ENCODE measurements at regions not wholly inside any gene's neighbourhood (a gene's known extent, or its start where the extent isn't known, plus 50 kb on each side); places are given as distances from the start of the nearest gene placed in this dataset.
"Not testable (repeated sequence)": the region's sequence is repeated elsewhere in the genome, so short reads cannot be mapped to it uniquely, and the experiment has no call there.

DNA sequence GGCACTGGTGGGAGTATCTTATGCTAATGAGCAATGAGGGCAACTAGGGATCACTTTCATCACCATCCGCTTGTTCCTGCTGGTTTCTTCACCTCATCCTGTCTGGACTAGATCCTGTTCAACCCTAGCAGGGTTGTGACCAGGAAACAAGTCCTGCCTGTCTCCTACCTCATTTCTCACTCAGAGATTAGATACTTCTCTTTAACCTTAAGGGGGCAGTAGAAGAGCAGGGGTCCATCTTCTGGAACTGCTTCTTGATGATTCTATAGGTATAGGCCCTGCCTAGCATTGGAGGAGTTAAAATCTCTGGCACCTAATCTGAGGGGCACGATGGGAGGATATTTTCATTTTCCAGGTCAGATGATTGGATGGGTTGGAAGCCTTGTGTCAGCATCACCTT, 415.5 kb downstream of the TGIF2LX start:
- intact Hi-C loops (cut with DNase I); DNase-seq (ENCODE audit: low spot score): not testable (repeated sequence)

DNA sequence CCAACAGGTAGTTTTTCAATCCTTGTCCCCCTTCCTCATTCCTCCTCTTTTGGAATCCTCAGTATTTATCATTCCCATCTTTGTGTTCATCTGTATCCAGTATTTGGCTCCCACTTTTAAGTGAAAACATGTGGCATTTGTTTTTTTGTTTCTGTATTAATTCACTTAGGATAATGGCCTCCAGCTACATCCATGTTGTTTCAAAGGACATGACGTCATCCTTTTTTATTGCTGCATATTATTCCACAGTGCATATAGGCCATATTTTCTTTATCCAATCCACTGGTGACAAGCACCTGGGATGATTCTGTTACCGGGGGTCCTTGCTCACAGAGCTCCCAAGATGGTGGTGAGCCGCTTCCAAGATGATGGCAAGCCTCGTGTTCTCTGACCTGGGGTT, 447.9 kb downstream of the TGIF2LX start:
- DNase-seq (ENCODE audit: low spot score); intact Hi-C loops (cut with DNase I): not testable (repeated sequence)

GRCh38 chrX:90398020-90398419, 476.3 kb downstream of the TGIF2LX start:
- intact Hi-C loops (cut with DNase I); DNase-seq (ENCODE audit: low spot score): not testable (repeated sequence)

DNA sequence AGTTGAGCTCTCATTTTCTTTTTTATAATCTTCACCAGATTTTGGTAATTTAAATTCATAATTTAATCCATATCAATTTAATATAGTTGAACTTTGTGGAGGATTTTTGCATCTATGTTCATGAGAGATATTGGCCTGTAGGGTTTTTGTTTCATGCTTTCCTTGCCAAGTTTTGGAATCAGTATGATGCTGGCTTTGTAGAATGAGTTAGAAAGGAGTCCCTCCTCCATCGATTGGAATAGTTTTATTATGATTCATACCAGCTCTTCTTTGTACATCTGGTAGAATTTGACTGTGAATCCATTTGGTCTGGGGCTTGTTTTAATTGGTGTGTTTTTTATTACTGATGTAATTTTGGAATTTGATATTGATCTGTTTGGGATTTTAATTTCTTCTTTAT, 480.5 kb downstream of the TGIF2LX start:
- intact Hi-C loops (cut with DNase I); DNase-seq (ENCODE audit: low spot score): not testable (repeated sequence)

GRCh38 chrX:90403859-90404258, 482.2 kb downstream of the TGIF2LX start:
- DNase-seq (ENCODE audit: low spot score); intact Hi-C loops (cut with DNase I): not testable (repeated sequence)

DNA sequence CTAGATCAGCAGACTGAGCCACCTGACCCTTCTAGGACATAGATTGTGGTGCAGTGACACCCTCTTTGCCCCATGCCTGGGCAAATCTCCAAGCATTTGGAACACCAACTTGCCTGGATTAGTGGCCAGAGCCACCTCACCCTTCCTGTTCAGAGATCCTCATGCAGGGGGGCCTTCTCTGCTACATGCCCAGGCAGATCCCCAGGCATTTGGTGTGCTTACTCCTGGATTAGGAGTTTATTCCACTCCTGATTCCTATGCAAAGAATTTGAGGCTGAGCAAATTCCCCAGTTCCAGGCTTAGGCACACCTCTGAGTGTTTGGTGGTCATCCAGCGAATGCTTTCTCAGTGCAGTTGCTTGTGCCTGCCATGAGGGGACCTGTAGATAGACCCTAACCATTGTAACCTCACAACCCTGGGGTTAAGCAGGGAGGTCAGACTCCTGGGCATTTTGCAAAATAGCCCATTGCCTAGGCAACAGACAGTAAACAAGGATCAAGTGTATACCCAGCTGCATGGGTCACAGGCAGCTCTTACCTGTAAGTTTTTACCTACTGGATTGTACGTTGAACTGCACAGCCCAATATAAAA, 483.2 kb downstream of the TGIF2LX start:
- intact Hi-C loops (cut with DNase I); DNase-seq (ENCODE audit: low spot score): not testable (repeated sequence)

DNA sequence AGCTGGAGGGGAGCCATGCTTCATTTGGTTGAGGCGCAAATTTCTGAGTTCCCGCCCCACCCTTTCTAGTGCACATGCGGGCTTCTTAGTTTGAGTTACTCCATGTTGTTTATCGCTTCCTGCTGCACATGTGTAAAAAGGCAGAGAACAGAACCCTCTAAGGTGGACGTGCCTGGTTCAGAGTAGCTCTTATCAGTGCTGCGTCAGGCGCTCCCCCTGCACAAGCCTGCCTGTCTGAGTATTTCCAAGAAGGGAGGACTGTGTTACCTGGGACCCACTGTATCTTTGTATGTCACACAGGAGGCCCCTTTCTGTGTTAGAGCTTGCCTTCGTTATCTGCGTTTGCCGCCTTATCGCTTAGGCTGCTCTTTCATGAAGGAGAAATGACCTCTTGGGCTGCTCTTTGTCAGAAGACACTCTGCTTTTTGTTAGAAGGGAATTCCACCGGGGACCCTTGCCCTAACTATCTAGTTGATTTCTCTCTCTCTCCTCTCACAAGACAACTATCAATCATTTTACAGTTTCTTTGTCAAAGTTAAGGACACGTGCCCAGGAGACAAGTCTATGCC, 532.1 kb downstream of the TGIF2LX start:
- DNase-seq (ENCODE audit: low spot score); intact Hi-C loops (cut with DNase I): not testable (repeated sequence)

- DNase-seq (ENCODE audit: low spot score); intact Hi-C loops (cut with DNase I): not testable (repeated sequence)
Measured at GRCh38 chrX:90458071-90458899, 536.6 kb downstream of the TGIF2LX start.

GRCh38 chrX:90474445-90474844, 552.7 kb downstream of the TGIF2LX start:
- DNase-seq (ENCODE audit: low spot score); intact Hi-C loops (cut with DNase I): not testable (repeated sequence)

GRCh38 chrX:90485406-90485805, 563.7 kb downstream of the TGIF2LX start:
- DNase-seq (ENCODE audit: low spot score); intact Hi-C loops (cut with DNase I): not testable (repeated sequence)

DNA sequence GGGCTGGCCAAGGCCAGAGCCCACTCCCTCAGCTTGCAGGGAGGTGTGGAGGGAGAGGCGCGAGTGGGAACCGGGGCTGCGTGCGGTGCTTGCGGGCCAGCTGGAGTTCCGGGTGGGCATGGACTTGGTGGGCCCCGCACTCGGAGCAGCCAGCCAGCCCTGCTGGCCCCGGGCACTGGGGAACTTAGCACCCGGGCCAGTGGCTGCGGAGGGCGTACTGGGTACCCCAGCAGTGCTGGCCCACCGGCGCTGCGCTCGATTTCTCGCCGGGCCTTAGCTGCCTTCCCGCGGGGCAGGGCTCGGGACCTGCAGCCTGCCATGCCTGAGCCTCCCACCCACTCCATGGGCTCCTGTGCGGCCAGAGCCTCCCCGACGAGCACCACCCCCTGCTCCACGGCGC, 599.6 kb downstream of the TGIF2LX start:
- peak; percentile 58 for DNase-seq (ENCODE audit: low spot score)
- intact Hi-C loops (cut with DNase I) = not testable (repeated sequence)

DNA sequence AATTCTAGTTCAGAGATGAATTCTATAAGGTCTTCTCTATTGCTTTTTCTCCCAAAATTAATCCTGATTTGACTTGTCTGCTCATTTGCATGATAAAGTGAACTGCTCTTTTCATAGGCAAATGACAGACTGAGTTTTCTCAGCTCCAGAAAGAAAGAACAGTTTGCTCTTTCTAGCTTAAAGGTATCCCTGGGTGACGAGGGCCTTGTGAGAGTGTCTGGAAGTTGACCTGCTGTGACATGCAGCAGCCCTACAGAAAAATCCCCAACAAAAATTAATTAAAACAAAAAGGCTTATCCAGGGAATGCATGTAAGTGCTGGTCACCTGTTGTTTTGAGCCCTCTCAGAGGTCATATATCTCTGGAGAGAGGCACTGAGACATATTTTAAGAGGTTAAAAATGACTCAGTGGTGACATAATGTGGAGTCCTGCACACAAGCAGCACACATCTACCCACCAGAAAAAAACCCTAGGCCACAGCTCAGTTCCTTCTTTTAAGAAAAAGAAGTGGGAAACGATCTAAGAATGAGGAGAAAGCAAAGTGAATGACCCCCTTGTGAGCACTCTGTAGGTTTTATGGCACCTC, 602.8 kb downstream of the TGIF2LX start:
- intact Hi-C loops (cut with DNase I); DNase-seq (ENCODE audit: low spot score): not testable (repeated sequence)

All from cardiac septum (tissue), 1 donor.